SU-DHL-6 (cell line): ENCODE measurements at regions not wholly inside any gene's neighbourhood (a gene's known extent, or its start where the extent isn't known, plus 50 kb on each side); places are given as distances from the start of the nearest gene placed in this dataset.

Source experiments
- CTCF ChIP-seq: fragments of 200-600 bp; sonication (generic); IDR thresholded peaks from one replicate; pipeline ENCODE4 v1.5.1; 2017; ENCODE audit warnings: antibody characterized with exemption, mild to moderate bottlenecking, low read length, moderate library complexity; ENCODE audit not compliant: insufficient read depth, poor library complexity, severe bottlenecking
- EZH2phosphoT487 ChIP-seq: fragments of 200-600 bp; sonication (generic), shearing (Covaris generic); conservative IDR thresholded peaks from 2 replicates; pipeline ENCODE4 v1.6.1; 2018; ENCODE audit warnings: mild to moderate bottlenecking, antibody characterized with exemption, low read length, moderate library complexity, mixed read lengths

DNA sequence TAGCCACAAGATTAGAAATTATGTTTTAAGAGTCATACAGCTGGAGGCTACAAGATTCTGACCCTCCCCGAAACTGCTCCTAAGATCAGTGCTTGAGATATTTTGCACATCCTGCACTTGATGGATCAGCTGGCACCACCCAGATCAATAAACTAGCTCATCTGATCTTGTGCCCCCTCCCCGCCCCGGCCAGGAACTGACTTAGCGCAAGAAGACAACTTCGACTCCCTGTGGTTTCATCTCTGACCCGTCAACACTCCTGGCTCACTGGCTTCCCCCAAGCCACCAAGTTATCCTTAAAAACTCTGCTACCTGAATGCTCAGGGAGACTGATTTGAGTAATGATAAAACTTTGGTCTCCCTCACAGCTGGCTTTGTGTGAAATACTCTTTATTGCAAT lies 73.5 kb upstream of the NPSR1 start:
- TF ChIP-seq CTCF, result no peak
- TF ChIP-seq EZH2phosphoT487, result no peak
